Astrocyte (in vitro differentiated cells and primary cell): ENCODE measurements at regions not wholly inside any gene's neighbourhood (a gene's known extent, or its start where the extent isn't known, plus 50 kb on each side); places are given as distances from the start of the nearest gene placed in this dataset.

ENCODE experiments used
- DNase-seq: peaks from one replicate; pipeline ENCODE4 v3.0.0-alpha.2; 2010; ENCODE audit warnings: low read depth
- FAIRE-seq: peaks from 2 replicates; lab custom pipeline; 2011; peaks lifted over from hg19 to GRCh38; lab: Jason Lieb, UNC
- H2AFZ ChIP-seq: 2 replicates; pipeline ENCODE4 v1.6.0; 2012; ENCODE audit warnings: low read depth, low read length, inconsistent platforms
- H3K27ac ChIP-seq: 2 replicates; pipeline ENCODE4 v1.5.1; 2011; ENCODE audit warnings: low read depth, low read length, inconsistent platforms
- H3K27me3 ChIP-seq: 2 replicates; pipeline ENCODE4 v1.6.0; 2011; ENCODE audit warnings: low read length, inconsistent platforms; ENCODE audit not compliant: insufficient read depth
- H3K36me3 ChIP-seq: 2 replicates; pipeline ENCODE4 v1.5.1; 2011; ENCODE audit warnings: low read length, inconsistent platforms; ENCODE audit not compliant: insufficient read depth
- H3K4me1 ChIP-seq: 2 replicates; pipeline ENCODE4 v1.5.1; 2011; ENCODE audit warnings: low read length, inconsistent platforms; ENCODE audit not compliant: insufficient read depth
- H3K4me2 ChIP-seq: 2 replicates; pipeline ENCODE4 v1.6.0; 2012; ENCODE audit warnings: low read length, inconsistent platforms
- H3K4me3 ChIP-seq: 2 replicates; pipeline ENCODE4 v1.5.1; 2011; ENCODE audit warnings: low read depth, mild to moderate bottlenecking, low read length, inconsistent platforms; ENCODE audit not compliant: insufficient read depth
- H3K79me2 ChIP-seq: 2 replicates; pipeline ENCODE4 v1.6.0; 2012; ENCODE audit warnings: mild to moderate bottlenecking, low read length, inconsistent platforms; ENCODE audit not compliant: insufficient read depth
- H3K9ac ChIP-seq: 2 replicates; pipeline ENCODE4 v1.6.0; 2012; ENCODE audit warnings: mild to moderate bottlenecking, low read length, inconsistent platforms
- H3K9me3 ChIP-seq: 2 replicates; pipeline ENCODE4 v1.5.1; 2012; ENCODE audit warnings: low read depth, mild to moderate bottlenecking, low read length, inconsistent platforms; ENCODE audit not compliant: insufficient read depth
- H4K20me1 ChIP-seq: 2 replicates; pipeline ENCODE4 v1.6.0; 2012; ENCODE audit warnings: low read length, inconsistent platforms; ENCODE audit not compliant: insufficient read depth
- H3K27ac Mint-ChIP-seq: one replicate; pipeline ENCODE4 v1.8.0; 2021; ENCODE audit warnings: mild to moderate bottlenecking, mixed read lengths; ENCODE audit not compliant: unreplicated experiment
- H3K27me3 Mint-ChIP-seq: one replicate; pipeline ENCODE4 v1.8.0; 2021; ENCODE audit warnings: low read depth, mixed read lengths; ENCODE audit not compliant: unreplicated experiment
- H3K36me3 Mint-ChIP-seq: one replicate; pipeline ENCODE4 v1.8.0; 2021; ENCODE audit warnings: low read depth, mixed read lengths; ENCODE audit not compliant: unreplicated experiment
- H3K4me1 Mint-ChIP-seq: one replicate; pipeline ENCODE4 v1.8.0; 2021; ENCODE audit warnings: low read depth, mixed read lengths; ENCODE audit not compliant: unreplicated experiment
- H3K4me3 Mint-ChIP-seq: one replicate; pipeline ENCODE4 v1.8.0; 2021; ENCODE audit warnings: mild to moderate bottlenecking, moderate library complexity, mixed read lengths; ENCODE audit not compliant: unreplicated experiment
- H3K9me3 Mint-ChIP-seq: one replicate; pipeline ENCODE4 v1.8.0; 2021; ENCODE audit warnings: mild to moderate bottlenecking, mixed read lengths; ENCODE audit not compliant: unreplicated experiment
- EZH2 ChIP-seq: IDR thresholded peaks from 2 replicates; pipeline ENCODE4 v1.6.1; 2012; ENCODE audit warnings: mild to moderate bottlenecking, low read length, inconsistent platforms; ENCODE audit not compliant: insufficient read depth
- TF ChIP-seq, protein P1 (sequence below): IDR thresholded peaks from 2 replicates; pipeline ENCODE4 v1.5.1; 2011; ENCODE audit warnings: low read depth, mild to moderate bottlenecking, inconsistent platforms, low read length, moderate library complexity; ENCODE audit not compliant: insufficient read depth

DNA sequence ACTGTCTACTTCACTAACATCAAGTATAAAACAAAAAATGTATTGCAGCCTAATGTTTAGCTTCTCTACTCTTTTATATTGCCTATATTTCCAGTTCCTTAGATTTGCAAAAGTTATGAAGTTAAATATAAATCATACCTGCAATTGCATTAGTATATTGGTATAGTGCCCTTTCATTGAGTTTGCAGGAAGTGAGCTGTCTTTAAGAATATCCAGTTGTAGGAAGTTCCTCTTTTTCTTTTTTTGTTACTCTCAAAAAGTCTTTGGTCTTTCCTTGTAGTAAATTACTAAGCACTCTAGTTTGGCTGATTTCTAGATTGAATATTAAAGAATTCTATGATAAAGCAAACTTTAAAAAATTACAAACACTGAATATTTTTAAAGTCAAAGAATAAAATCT, 71.3 kb upstream of the FN1 start:
- Histone ChIP-seq H3K27me3 (no peaks in the 10 kb centered on the region), H3K4me2 (no peak overlapping the region), H3K27ac (no peak overlapping the region), H3K9me3 (no peaks in the 10 kb centered on the region), H3K79me2 (no peaks in the 10 kb centered on the region), H3K9ac (no peak overlapping the region), H2AFZ (no peak overlapping the region), H3K36me3 (no peaks in the 10 kb centered on the region), H3K4me1 (peaks cover 31% of the 10 kb centered on the region), H3K4me3 (no peak overlapping the region), H4K20me1 (no peaks in the 10 kb centered on the region)
- FAIRE-seq (no peak), DNase-seq (no peak)
- Mint-ChIP-seq H3K27me3 (no peaks in the 10 kb centered on the region), H3K9me3 (peaks cover 1% of the 10 kb centered on the region), H3K27ac (no peak overlapping the region), H3K4me3 (no peak overlapping the region), H3K36me3 (no peaks in the 10 kb centered on the region), H3K4me1 (peaks cover 29% of the 10 kb centered on the region)
- TF ChIP-seq EZH2: no peak
- TF ChIP-seq, protein P1, sequence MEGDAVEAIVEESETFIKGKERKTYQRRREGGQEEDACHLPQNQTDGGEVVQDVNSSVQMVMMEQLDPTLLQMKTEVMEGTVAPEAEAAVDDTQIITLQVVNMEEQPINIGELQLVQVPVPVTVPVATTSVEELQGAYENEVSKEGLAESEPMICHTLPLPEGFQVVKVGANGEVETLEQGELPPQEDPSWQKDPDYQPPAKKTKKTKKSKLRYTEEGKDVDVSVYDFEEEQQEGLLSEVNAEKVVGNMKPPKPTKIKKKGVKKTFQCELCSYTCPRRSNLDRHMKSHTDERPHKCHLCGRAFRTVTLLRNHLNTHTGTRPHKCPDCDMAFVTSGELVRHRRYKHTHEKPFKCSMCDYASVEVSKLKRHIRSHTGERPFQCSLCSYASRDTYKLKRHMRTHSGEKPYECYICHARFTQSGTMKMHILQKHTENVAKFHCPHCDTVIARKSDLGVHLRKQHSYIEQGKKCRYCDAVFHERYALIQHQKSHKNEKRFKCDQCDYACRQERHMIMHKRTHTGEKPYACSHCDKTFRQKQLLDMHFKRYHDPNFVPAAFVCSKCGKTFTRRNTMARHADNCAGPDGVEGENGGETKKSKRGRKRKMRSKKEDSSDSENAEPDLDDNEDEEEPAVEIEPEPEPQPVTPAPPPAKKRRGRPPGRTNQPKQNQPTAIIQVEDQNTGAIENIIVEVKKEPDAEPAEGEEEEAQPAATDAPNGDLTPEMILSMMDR: no peak

DNA sequence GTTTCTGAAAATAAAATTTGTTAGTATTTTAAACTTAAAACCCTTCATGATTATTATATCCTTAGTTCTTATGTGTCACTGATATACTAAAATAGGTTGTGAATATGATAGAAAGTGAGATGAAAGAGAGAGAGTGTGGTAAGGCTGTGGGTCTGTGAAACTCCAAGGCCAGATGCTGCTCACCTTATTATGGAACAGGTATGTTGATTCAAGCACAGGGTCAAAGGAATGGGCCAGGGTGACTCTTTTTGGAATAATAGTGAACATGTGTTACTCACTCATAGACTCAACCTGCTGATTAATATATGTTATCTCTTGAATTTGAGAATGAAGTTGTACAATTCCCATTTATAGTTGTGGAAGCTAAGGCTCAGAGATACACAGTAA, 70.7 kb upstream of the FN1 start:
- no peaks in the 10 kb centered on the region for H3K9me3 ChIP-seq
- FAIRE-seq (no peak), DNase-seq (no peak)
- H3K9ac ChIP-seq: peak overlapping the region; percentile 3
- Mint-ChIP-seq H3K36me3 (no peaks in the 10 kb centered on the region), H3K27ac (no peak overlapping the region), H3K9me3 (peaks cover 1% of the 10 kb centered on the region), H3K4me3 (no peak overlapping the region), H3K27me3 (no peaks in the 10 kb centered on the region), H3K4me1 (peaks cover 29% of the 10 kb centered on the region)
- H3K4me1 ChIP-seq: peaks cover 31% of the 10 kb centered on the region
- TF ChIP-seq EZH2: no peak
- TF ChIP-seq, protein P1: no peak
- H3K4me3 ChIP-seq: no peak overlapping the region
- H4K20me1 ChIP-seq: no peaks in the 10 kb centered on the region
- H2AFZ ChIP-seq: no peak overlapping the region
- peak overlapping the region; percentile 39 for H3K27ac ChIP-seq
- H3K27me3 ChIP-seq: no peaks in the 10 kb centered on the region
- no peak overlapping the region for H3K4me2 ChIP-seq
- H3K79me2 ChIP-seq: no peaks in the 10 kb centered on the region
- H3K36me3 ChIP-seq: no peaks in the 10 kb centered on the region

- Mint-ChIP-seq H3K27me3 (no peaks in the 10 kb centered on the region), H3K9me3 (peaks cover 1% of the 10 kb centered on the region), H3K27ac (peak overlapping the region; percentile 60), H3K4me3 (peak overlapping the region; percentile 11), H3K4me1 (peaks cover 29% of the 10 kb centered on the region), H3K36me3 (no peaks in the 10 kb centered on the region)
- Histone ChIP-seq H2AFZ (no peak overlapping the region), H3K9me3 (no peaks in the 10 kb centered on the region), H3K4me1 (peaks cover 31% of the 10 kb centered on the region), H3K9ac (peak overlapping the region; percentile 60), H3K36me3 (no peaks in the 10 kb centered on the region), H3K4me3 (no peak overlapping the region), H3K27me3 (no peaks in the 10 kb centered on the region), H3K4me2 (peak overlapping the region; percentile 56), H3K79me2 (no peaks in the 10 kb centered on the region), H3K27ac (peak overlapping the region; percentile 81), H4K20me1 (no peaks in the 10 kb centered on the region)
- TF ChIP-seq EZH2: no peak
- TF ChIP-seq, protein P1: no peak
- DNase-seq: peak; percentile 95
- peak; percentile 50 for FAIRE-seq
Measured at GRCh38 chr2:215505044-215505786, 69.3 kb upstream of the FN1 start.
